Naive B cell (primary cell): ENCODE measurements at regions not wholly inside any gene's neighbourhood (a gene's known extent, or its start where the extent isn't known, plus 50 kb on each side); places are given as distances from the start of the nearest gene placed in this dataset.

Experiments used
- ATAC-seq, 2 donors: fragments of 150-1000 bp; cut with Tn5 transposase; 2 replicates each; pipeline ENCODE4 v1.10.0; 2021; ENCODE audit warnings: low read depth in 2 of 2, mild to moderate bottlenecking in 2 of 2, moderate library complexity in 2 of 2
- DNase-seq: peaks from one replicate; pipeline ENCODE4 v3.0.0; 2022
- H3K27ac Mint-ChIP-seq, 6 donors: one replicate each; pipeline ENCODE4 v1.8.0; 2020 to 2022; ENCODE audit warnings: mild to moderate bottlenecking in 6 of 6, mixed read lengths in 6 of 6, moderate library complexity in 5 of 6, inconsistent platforms in 2 of 6
- H3K27me3 Mint-ChIP-seq, 3 donors: one replicate each; pipeline ENCODE4 v1.8.0; 2021 to 2022; ENCODE audit warnings: mixed read lengths in 3 of 3, mild to moderate bottlenecking in 1 of 3
- H3K36me3 Mint-ChIP-seq, 2 donors: one replicate each; pipeline ENCODE4 v1.8.0; 2020 to 2022; ENCODE audit warnings: mixed read lengths in 2 of 2, inconsistent platforms in 1 of 2, mild to moderate bottlenecking in 1 of 2
- H3K4me1 Mint-ChIP-seq, 3 donors: one replicate each; pipeline ENCODE4 v1.8.0; 2020 to 2022; ENCODE audit warnings: mixed read lengths in 3 of 3, inconsistent platforms in 1 of 3, mild to moderate bottlenecking in 1 of 3, moderate library complexity in 1 of 3
- H3K4me3 Mint-ChIP-seq, 8 donors: one replicate each; pipeline ENCODE4 v1.8.0; 2020 to 2022; ENCODE audit warnings: mild to moderate bottlenecking in 8 of 8, mixed read lengths in 8 of 8, moderate library complexity in 8 of 8, inconsistent platforms in 2 of 8
- H3K9me3 Mint-ChIP-seq, 7 donors: one replicate each; pipeline ENCODE4 v1.8.0; 2020 to 2022; ENCODE audit warnings: mixed read lengths in 7 of 7, mild to moderate bottlenecking in 5 of 7, inconsistent platforms in 2 of 7, moderate library complexity in 1 of 7

DNA sequence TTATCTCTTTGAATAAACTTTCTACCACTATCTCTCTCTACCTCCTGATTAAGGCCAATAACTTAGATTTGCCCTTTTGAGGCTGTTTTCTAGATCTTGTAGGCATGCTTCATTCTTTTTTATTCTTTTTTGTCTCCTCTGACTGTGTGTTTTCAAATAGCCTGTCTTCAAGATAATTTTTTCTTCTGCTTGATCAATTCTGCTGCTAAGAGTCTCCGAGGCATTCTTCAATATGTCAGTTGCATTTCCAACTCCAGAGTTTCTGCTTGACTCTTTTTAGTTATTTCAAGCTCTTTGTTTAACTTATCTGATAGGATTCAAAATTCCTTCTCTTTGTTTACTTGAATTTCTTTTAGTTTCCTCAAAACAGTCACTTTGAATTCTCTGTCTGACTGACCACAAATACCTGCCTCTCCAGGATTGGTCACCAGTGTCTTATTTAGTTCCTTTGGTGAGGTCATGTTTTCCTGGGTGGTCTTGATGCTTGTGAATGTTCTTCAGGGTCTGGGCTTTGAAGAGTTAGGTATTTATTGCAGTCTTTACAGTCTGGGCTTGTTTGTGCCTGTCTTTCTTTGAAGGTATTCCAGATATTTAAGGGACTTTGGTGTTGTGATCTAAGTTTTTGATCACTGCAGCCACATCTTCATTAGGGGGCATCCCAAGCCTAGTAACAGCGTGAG is 197.3 kb upstream of the STK17B start:
- Mint-ChIP-seq H3K4me3 (no peak overlapping the region), H3K4me1 (no peaks in the 10 kb centered on the region), H3K27ac (no peak overlapping the region), H3K36me3 (peaks cover 0 to 16% of the 10 kb centered on the region in 2 donors), H3K9me3 (peaks cover 11 to 25% (median 15%) of the 10 kb centered on the region in 7 donors), H3K27me3 (peaks cover 0 to 5% (median 0%) of the 10 kb centered on the region in 3 donors)
- ATAC-seq = no peak
- no peak for DNase-seq

DNA sequence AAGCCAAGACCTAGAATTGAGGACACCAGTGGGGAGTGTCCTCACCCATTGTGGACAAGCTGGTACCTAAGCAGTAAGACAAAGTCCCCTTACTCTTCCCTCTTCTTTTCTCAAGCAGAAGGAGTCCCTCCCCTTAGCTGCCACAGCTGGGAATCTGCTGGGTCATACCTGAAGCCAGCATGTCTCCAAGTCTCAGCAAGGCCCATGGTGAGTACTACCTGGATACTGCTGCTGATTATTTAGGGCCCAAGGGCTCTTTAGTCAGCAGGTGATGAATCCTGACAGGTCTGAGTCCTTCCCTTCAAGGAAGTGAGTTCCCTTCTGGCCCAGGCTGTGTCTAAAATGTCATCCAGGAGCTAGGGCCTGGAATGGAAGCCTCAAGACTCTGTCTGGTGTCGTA is 198.6 kb upstream of the STK17B start:
- ATAC-seq (no peak), DNase-seq (no peak)
- Mint-ChIP-seq H3K36me3 (peaks cover 0 to 16% of the 10 kb centered on the region in 2 donors), H3K27me3 (peaks cover 0 to 10% (median 0%) of the 10 kb centered on the region in 3 donors), H3K9me3 (peaks cover 11 to 25% (median 15%) of the 10 kb centered on the region in 7 donors), H3K4me1 (no peaks in the 10 kb centered on the region), H3K27ac (no peak overlapping the region), H3K4me3 (no peak overlapping the region)

DNA sequence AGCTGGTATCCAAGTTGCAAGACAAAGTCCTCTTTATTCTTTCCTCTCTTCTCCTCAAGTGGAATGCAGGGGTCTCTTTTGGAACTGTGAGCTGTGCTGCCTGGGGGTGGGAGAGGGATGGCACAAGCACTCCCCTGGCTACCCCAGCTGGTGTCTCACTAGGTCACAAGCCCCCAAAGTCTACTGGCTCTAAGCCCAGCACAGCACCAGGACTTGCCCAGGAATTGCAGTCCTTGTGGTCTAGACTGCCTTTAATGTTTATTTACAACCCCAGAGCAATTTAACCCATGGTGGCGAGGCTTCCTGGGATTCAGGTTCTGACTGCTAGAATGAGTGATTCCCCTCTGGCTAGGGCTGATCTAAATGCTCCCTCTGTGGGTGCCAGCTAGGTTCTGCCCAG is 199.0 kb upstream of the STK17B start:
- H3K36me3 Mint-ChIP-seq = peaks cover 0 to 16% of the 10 kb centered on the region in 2 donors
- peaks cover 0 to 10% (median 0%) of the 10 kb centered on the region in 3 donors for H3K27me3 Mint-ChIP-seq
- DNase-seq (no peak), ATAC-seq (no peak)
- H3K4me3 Mint-ChIP-seq = no peak overlapping the region
- peaks cover 11 to 25% (median 15%) of the 10 kb centered on the region in 7 donors for H3K9me3 Mint-ChIP-seq
- H3K27ac Mint-ChIP-seq = no peak overlapping the region
- H3K4me1 Mint-ChIP-seq = no peaks in the 10 kb centered on the region

DNA sequence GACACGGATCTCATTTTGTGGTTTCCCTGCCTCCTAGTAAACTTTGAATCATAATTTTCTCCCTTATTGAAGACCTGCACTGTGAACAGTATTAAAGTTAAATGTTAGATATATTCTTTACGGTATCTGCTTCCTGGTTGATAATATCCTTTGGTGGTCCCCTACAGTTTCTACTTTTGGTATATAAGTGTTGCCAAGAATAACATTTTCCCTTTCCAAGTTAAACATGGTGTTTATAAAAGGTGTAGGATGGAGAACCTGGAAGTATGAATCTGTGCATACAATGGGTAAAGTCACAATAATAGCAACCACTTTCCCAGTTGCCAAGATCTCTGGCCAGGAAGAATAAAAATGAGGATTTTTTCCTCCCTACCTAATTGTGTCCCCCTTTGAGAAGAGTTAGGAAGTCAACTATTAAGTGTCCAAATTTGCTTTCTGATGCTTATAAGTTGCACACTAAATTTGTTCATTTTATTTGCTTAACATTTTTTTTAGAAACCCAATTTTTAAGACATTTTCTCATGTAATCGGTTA is 201.0 kb upstream of the STK17B start:
- Mint-ChIP-seq H3K36me3 (peaks cover 0 to 16% of the 10 kb centered on the region in 2 donors), H3K4me1 (no peaks in the 10 kb centered on the region), H3K27ac (no peak overlapping the region), H3K4me3 (no peak overlapping the region), H3K27me3 (peaks cover 0 to 10% (median 0%) of the 10 kb centered on the region in 3 donors), H3K9me3 (peaks cover 11 to 24% (median 15%) of the 10 kb centered on the region in 7 donors)
- ATAC-seq = no peak
- DNase-seq = no peak

DNA sequence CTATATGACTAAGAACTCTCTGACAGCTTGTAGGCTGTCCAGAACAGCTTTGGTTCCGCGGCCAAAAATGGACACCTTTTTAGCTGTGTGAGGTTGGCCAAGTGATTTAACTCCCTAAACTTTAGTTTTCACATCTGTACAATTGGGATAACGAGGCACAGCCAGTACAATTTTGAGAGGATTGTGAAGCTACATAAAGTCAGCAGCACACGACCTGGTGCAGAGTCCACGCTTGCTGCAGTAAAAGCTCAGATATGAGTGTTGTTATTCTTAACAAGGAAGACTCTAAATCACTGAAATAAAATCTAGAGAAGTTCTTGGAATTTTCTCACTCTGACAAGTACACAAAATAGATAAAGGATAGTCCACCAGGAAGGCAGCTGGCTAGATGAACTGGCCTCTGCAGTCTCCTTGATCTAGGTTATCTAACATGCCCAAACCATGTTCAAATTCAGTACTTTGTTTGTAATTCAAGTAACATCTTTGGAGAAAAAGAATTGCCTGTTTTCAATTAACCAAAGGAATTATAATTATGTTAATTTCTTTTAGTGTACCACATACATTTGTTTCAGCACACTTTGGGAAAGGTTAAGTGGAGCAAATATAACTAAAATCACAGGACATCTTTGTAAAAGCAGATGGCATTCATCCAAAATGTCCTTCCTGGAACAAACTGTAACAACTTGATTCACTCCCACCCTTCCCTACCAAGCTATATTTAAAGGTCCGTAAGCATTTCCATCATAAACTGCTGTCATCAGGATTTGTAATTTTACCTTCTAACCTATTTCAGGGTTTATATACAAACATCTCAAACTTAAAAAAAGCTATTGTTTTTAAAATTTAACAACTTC is 201.7 kb upstream of the STK17B start:
- ATAC-seq = no peak
- no peaks in the 10 kb centered on the region for H3K4me1 Mint-ChIP-seq
- no peak overlapping the region for H3K27ac Mint-ChIP-seq
- peaks cover 11 to 19% (median 13%) of the 10 kb centered on the region in 7 donors for H3K9me3 Mint-ChIP-seq
- DNase-seq = no peak
- H3K4me3 Mint-ChIP-seq = no peak overlapping the region
- peaks cover 0 to 10% (median 0%) of the 10 kb centered on the region in 3 donors for H3K27me3 Mint-ChIP-seq
- H3K36me3 Mint-ChIP-seq = peaks cover 0 to 16% of the 10 kb centered on the region in 2 donors

DNA sequence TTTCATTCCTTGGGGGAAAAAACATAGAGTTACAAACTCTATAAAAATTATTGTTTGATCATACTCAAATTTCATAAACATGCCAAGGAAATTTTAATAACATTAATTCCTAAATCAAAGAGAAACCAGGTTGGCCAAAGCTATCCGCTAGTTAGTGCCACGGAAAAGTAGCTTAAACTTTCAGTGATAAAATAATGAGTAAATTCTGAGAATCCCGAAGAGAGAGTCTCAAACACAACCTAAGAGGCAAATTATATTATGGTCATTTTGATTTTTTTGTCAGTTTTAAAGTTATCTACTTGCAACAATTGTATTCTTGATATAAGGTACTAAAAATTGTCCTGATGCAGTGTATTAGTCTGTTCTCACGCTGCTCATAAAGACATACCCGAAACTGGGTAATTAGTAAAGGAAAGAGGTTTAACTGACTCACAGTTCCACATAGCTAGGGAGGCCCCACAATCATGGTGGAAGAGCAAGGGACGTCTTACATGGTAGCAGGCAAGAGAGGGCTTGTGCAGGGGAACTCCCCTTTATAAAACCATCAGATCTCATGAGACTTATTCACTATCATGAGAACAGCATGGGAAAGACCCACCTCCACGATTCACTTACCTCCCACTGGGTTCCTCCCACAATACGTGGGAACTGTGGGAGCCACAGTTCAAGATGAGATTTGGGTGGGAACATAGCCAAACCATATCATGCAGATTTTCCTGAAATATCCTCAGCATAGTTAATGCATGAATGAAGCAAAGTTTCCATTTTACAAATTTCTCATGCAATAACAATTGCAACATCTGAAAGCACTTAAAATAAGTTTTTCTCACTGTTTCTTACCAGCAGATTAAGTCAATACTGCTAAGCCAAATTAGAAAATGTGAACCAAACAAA is 205.9 kb upstream of the STK17B start:
- H3K27me3 Mint-ChIP-seq = peaks cover 0 to 4% (median 0%) of the 10 kb centered on the region in 3 donors
- no peak for DNase-seq
- no peak for ATAC-seq
- H3K4me1 Mint-ChIP-seq = no peaks in the 10 kb centered on the region
- no peak overlapping the region for H3K27ac Mint-ChIP-seq
- H3K4me3 Mint-ChIP-seq = no peak overlapping the region
- no peaks in the 10 kb centered on the region for H3K36me3 Mint-ChIP-seq
- H3K9me3 Mint-ChIP-seq = peaks cover 0 to 5% (median 1%) of the 10 kb centered on the region in 7 donors

DNA sequence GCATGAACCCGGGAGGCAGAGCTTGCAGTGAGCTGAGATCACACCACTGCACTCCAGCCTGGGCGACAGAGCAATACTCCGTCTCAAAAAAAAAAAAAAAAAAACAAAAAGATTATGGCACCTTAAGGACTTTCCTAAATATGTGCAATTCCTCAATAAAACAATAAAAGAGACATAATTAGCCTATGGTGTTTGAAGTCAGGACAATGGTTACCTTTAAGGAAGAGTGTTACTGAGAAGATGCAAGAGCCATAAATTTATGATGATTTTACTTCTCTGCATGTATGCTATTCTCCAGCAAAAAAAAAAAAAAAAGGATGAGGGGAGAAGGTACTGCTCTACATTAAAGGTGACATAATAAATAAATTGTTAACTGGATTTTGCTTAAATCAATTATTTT is 208.2 kb upstream of the STK17B start:
- H3K27me3 Mint-ChIP-seq = peaks cover 0 to 1% (median 0%) of the 10 kb centered on the region in 3 donors
- H3K9me3 Mint-ChIP-seq = peaks cover 0 to 5% (median 1%) of the 10 kb centered on the region in 7 donors
- H3K4me1 Mint-ChIP-seq = no peaks in the 10 kb centered on the region
- H3K36me3 Mint-ChIP-seq = no peaks in the 10 kb centered on the region
- no peak for DNase-seq
- H3K27ac Mint-ChIP-seq = no peak overlapping the region
- ATAC-seq = no peak
- H3K4me3 Mint-ChIP-seq = no peak overlapping the region

DNA sequence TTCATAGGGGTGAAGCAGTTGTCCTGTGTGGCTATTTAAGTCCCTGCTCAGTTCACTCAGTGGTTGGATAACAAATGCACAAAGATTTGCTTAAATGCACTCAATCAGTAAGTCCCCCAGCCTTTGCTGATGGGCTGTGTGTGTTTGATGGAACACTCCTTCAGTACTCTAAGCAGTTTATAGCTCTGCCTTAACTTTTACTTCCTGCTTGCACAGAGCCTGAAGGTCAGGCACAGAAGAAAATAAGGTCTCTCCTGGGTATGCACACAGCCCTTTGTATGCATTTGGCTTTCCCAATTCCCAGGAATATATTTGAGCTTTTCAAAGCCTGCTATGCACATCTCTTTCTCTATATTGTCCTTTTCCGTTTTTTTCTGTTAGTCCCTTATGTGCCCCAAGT is 208.7 kb upstream of the STK17B start:
- Mint-ChIP-seq H3K27me3 (no peaks in the 10 kb centered on the region), H3K9me3 (peaks cover 0 to 5% (median 1%) of the 10 kb centered on the region in 7 donors), H3K27ac (no peak overlapping the region), H3K36me3 (no peaks in the 10 kb centered on the region), H3K4me1 (no peaks in the 10 kb centered on the region), H3K4me3 (no peak overlapping the region)
- no peak for ATAC-seq
- DNase-seq = no peak

DNA sequence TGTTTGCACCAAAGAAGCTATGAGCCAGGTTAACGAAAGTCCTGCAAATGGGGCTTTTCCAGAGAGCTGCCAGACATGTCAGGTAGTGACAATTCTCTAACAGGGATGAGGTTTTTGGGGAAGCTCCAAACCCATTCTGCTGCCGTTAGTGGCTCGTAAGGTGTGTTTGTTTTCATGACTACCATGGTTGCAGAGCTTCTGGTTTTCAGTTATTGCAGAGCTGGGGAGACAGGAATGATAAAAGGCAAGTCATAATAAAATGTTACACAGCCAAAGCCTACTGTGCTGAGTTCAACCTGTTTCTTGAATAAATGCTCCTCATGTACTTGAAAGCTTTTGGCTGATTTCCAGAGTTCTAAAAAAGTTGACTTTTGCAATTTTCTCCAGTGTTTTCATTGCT is 209.2 kb upstream of the STK17B start:
- no peak for DNase-seq
- Mint-ChIP-seq H3K27ac (no peak overlapping the region), H3K36me3 (no peaks in the 10 kb centered on the region), H3K4me3 (no peak overlapping the region), H3K4me1 (no peaks in the 10 kb centered on the region), H3K9me3 (peaks cover 0 to 5% (median 1%) of the 10 kb centered on the region in 7 donors), H3K27me3 (no peaks in the 10 kb centered on the region)
- no peak for ATAC-seq

DNA sequence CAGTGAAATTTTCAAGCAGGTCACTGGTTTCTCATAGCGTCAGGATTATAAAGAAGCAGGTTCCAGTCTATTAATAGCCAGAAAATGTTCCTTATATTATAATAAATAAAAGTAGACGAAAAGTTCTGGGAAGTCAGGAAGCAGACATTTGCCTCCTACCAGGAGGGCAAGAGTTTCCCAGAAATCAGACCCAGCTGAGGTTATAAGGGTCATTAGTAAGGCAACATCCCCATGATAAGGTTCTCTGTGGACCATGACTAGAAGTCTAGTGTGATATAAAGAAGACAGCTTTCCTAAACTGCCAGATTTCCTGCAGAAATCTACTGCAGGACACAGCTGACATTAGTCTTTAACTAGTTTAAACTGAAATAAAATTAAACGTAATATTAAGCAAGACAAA is 210.1 kb upstream of the STK17B start:
- H3K36me3 Mint-ChIP-seq = no peaks in the 10 kb centered on the region
- H3K27me3 Mint-ChIP-seq = no peaks in the 10 kb centered on the region
- peaks cover 0 to 5% (median 1%) of the 10 kb centered on the region in 7 donors for H3K9me3 Mint-ChIP-seq
- H3K4me1 Mint-ChIP-seq = no peaks in the 10 kb centered on the region
- no peak for DNase-seq
- H3K4me3 Mint-ChIP-seq = no peak overlapping the region
- H3K27ac Mint-ChIP-seq = no peak overlapping the region
- ATAC-seq = no peak

DNA sequence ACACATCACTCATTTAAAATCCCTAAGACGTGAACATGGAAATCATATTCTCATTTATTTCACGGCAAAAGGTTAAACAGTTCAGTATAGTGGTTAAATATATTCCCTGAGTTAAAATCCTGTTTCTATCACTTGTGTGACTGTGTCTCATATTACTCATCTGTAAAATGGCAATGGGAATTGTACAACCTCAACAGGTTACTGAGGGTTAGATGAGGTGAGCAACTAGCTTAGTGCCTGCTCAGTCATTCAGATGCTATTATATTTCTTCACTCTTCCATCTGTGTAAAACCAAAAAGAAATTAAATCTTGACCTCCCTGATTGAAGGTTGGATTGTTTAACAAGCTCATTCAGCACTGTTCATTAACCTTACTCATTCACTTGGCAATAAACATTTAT is 212.4 kb upstream of the STK17B start:
- Mint-ChIP-seq H3K4me3 (no peak overlapping the region), H3K27ac (no peak overlapping the region), H3K4me1 (no peaks in the 10 kb centered on the region), H3K36me3 (no peaks in the 10 kb centered on the region), H3K9me3 (no peaks in the 10 kb centered on the region), H3K27me3 (no peaks in the 10 kb centered on the region)
- DNase-seq = no peak
- ATAC-seq = no peak

DNA sequence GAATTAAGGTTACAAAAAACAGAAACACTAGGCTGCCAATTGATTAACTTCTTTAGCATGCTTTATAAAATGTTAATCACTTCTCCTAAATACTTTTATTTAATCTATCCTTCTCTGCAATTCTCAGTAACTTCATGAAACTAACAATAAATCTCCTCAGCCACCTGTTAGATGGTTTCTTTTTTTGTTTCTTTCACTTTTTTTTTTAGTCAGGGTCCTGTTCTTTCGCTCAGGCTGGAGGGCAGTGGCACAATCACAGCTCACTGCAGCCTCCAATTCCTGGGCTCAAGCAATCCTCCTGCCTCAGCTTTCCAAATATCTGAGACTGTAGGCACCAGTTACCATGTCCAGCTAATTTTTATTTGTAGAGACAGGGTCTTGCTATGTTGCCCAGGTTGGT is 213.4 kb upstream of the STK17B start:
- Mint-ChIP-seq H3K36me3 (no peaks in the 10 kb centered on the region), H3K27ac (no peak overlapping the region), H3K4me1 (no peaks in the 10 kb centered on the region), H3K4me3 (no peak overlapping the region), H3K9me3 (no peaks in the 10 kb centered on the region), H3K27me3 (no peaks in the 10 kb centered on the region)
- DNase-seq = no peak
- ATAC-seq = no peak

DNA sequence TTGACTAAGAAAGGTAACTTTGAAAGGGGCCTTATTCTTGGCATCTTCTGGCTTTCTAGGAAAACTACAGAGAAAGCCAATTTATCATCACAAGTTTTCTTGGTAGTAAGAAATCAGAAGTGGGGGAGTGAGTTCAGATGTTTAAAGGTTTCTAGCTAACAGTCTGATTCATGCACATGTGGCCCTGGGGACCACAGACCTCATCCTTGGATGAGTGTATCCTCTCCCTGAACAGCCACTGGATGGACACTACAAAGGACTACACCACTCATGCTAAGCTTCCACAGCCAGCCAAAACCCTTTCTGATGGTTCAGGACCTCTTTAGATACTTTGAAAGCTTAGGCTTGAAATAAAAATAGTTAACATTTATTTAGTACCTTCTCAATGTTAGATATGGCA is 218.3 kb upstream of the STK17B start:
- DNase-seq (no peak), ATAC-seq (no peak)
- H3K4me3 Mint-ChIP-seq = no peak overlapping the region
- H3K9me3 Mint-ChIP-seq = peaks cover 0 to 5% (median 3%) of the 10 kb centered on the region in 7 donors
- H3K4me1 Mint-ChIP-seq = no peaks in the 10 kb centered on the region
- H3K27me3 Mint-ChIP-seq = peaks cover 0 to 11% (median 5%) of the 10 kb centered on the region in 3 donors
- no peaks in the 10 kb centered on the region for H3K36me3 Mint-ChIP-seq
- H3K27ac Mint-ChIP-seq = no peak overlapping the region
